Heart left ventricle (tissue), 13 donors: ENCODE measurements at regions not wholly inside any gene's neighbourhood (a gene's known extent, or its start where the extent isn't known, plus 50 kb on each side); places are given as distances from the start of the nearest gene placed in this dataset.

Experiments used
- CTCF ChIP-seq, 12 donors: fragments of 200-600 bp; sonication (generic) in 4 of 12; IDR thresholded peaks; one replicate each; pipeline versions ENCODE4 v1.5.0 to v1.8.0; 2018 to 2022; ENCODE audit warnings: antibody characterized with exemption in 12 of 12, mild to moderate bottlenecking in 5 of 12
- POLR2A ChIP-seq, 2 donors: fragments of 450-650 bp; IDR thresholded peaks; one replicate each; pipeline ENCODE4 v1.6.1; 2017; ENCODE audit warnings: antibody characterized with exemption in 2 of 2, mild to moderate bottlenecking in 2 of 2, moderate library complexity in 2 of 2
- donor health status: ischemic (EF 13 %, LVEDD 7.1; RV severe dilation, severe dysfunction).
- donor health status: DM: no; HTN: yes; CAD: no.
- donor health status: DM: no; HTN: no; CAD: no.
- donor health status: ischemic (EF 25% LVEDD 6.9; RV normal size, moderate dysfunction).
- donor health status: ischemic (EF 25% LVEDD 5.7; RV mildly dilated, moderate dysfunction).
- donor health status: ischemic (EF 35%, LVEDD 5.7; RV mildly dilated, moderate dysfunction).
- donor health status: nonischemic (EF 11% LVEDD 7.7; RV severe dilation, severe dysfunction).
- donor health status: DM: yes; HTN: yes; CAD: no.
- donor health status: PGD.
- donor health status: ischemic (EF 29% LVEDD 5.4; RV normal size, mild dysfunction).
- donor health status: nonischemic (EF 23%, LVEDD 6.1; RV moderate dilation, normal function).

- TF ChIP-seq POLR2A (IDR thresholded peaks at IDR 0.05) (no peak), CTCF (IDR thresholded peaks at IDR 0.05) (no peak)
Observed at GRCh38 chr6:14399635-14400034, 282.1 kb downstream of the CD83 start.
